GM10266 (cell line): ENCODE measurements at regions not wholly inside any gene's neighbourhood (a gene's known extent, or its start where the extent isn't known, plus 50 kb on each side); places are given as distances from the start of the nearest gene placed in this dataset.

Source experiments
- DNase-seq: peaks from one replicate; pipeline ENCODE4 v3.0.0; 2012; ENCODE audit errors: extremely low spot score
- TF ChIP-seq, protein P1 (sequence below): IDR thresholded peaks from 2 replicates; pipeline ENCODE4 v1.5.1; 2012; ENCODE audit warnings: mild to moderate bottlenecking, low read depth; ENCODE audit not compliant: control insufficient read depth, insufficient read depth; ENCODE audit errors: missing control alignments

DNA sequence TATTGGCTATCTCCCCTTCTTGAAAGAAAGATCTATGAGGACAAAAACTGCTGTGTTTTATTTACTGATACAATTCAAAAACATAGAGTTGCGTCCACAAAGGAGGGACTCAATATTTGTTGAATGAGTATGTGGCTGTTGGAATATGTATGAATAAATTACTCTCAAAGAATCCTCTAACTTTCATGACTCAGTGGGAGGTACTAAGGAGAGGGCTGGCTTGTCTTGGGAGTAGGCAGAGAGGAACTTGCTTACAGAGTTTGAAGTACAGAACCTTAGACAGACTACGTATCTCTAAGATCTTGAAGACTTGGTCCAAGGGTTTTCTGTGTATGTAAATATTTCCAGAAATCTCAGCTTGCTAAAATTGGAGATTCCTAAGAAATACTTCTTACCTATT is 504.0 kb upstream of the PTCHD4 start:
- TF ChIP-seq, protein P1, sequence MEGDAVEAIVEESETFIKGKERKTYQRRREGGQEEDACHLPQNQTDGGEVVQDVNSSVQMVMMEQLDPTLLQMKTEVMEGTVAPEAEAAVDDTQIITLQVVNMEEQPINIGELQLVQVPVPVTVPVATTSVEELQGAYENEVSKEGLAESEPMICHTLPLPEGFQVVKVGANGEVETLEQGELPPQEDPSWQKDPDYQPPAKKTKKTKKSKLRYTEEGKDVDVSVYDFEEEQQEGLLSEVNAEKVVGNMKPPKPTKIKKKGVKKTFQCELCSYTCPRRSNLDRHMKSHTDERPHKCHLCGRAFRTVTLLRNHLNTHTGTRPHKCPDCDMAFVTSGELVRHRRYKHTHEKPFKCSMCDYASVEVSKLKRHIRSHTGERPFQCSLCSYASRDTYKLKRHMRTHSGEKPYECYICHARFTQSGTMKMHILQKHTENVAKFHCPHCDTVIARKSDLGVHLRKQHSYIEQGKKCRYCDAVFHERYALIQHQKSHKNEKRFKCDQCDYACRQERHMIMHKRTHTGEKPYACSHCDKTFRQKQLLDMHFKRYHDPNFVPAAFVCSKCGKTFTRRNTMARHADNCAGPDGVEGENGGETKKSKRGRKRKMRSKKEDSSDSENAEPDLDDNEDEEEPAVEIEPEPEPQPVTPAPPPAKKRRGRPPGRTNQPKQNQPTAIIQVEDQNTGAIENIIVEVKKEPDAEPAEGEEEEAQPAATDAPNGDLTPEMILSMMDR, result no peak
- DNase-seq, result no peak

DNA sequence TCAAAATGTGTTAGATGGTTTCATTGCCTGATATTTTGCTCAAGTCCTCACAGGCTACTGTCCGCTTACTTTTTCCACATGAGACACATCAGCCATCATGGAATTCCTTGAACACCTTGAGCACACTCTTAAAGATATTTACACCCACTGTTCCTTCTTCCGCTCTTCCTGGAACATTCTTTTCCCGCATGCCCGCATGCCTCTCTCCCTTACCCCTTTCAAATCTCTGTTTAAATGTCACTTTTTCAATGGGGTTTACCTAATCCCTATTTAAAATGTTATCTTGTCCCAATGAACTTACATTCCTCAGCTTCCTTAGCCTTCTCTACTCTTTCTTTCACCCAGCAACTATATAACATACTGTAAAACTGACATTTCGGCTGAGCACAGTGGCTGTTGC is 503.3 kb upstream of the PTCHD4 start:
- TF ChIP-seq, protein P1, result no peak
- DNase-seq, result no peak

DNA sequence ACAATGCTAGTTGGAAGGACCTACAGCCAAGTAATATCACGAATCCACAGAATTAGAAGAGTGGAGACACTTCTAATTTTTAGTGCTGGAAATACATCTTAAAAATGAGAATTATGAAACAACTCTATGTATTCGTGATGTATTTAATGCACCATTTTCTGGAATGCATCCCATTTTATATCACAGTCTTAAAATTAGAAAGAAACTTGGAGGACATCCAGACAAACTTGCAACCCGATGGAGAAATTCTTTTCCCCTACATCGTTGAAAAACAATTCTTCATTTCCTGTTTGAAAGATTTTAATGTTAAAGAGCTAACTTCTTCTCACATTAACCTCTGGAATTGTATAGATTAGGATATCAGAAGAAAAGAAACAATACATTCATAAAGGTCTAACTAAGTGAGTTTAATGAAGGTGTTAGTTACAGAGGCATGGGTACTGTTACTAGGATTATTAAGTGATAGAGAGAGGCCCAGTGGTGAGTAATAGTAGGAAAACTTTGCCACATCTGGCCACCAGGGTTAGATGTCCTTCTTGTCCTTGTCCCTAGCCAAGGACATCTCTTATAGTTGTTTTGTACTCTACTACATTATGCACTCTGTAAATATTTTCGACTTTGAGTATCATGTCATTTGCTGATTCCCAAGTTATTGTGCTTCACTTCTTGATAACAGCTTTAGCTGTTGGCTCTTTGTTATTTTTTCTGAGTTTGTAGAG is 502.4 kb upstream of the PTCHD4 start:
- TF ChIP-seq, protein P1, result no peak
- no peak for DNase-seq

DNA sequence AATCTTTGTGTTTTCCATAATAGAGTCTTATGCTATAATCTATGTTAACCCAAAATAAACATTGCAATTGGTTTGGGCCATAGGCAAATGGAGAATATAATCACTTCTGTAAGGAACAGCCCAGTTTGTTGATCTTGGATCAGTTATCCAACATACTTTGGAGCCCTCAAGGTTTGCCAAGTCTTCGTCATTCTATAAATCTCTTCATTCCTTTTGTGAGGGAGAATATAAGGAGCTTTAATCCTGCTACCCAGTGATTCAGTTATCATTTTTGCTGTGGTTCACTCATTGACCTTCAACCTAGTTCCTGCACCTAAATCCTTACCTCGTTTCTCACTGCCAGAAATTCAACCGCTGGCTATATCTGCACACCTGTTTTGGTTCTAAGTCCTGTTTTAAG is 500.3 kb upstream of the PTCHD4 start:
- TF ChIP-seq, protein P1, result no peak
- no peak for DNase-seq

DNA sequence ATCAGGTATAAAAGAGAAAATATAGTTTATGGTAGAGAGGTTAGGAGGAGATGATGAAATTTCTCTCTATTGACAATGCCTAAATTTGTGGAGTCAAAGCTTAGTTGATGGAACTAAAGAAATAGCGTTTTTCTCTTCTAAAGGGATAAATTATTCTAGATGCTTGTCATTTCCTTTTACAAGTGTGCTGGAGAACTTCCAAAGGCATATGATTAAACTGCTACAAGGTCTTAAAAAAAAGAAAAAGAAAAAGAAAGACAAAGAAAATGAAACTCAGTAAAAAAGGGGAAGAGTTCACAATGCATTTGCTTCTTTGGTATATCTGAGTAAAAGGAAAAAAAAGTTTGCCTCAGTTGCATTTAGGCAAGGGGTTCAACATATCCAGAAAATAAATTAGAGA is 499.8 kb upstream of the PTCHD4 start:
- no peak for DNase-seq
- TF ChIP-seq, protein P1, result no peak

DNA sequence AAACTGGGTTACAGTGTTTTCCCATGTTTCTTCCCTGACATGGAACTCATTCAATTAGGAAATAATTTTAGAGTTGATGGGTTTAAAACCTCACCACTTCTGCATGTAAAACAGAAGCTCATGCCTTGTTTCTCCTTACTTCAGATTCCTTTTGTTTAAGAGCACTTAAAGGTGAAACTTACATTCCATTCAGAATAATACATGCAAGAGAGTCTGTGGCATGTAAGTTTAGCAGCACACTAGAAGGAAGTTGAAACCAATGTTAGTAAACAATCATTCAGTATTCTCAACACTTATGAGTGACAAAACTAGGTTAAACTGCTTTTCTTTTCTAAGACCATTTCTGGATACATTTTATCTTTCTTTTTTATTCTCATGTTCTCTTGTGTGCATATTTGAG is 495.6 kb upstream of the PTCHD4 start:
- DNase-seq, result no peak
- TF ChIP-seq, protein P1, result no peak

DNA sequence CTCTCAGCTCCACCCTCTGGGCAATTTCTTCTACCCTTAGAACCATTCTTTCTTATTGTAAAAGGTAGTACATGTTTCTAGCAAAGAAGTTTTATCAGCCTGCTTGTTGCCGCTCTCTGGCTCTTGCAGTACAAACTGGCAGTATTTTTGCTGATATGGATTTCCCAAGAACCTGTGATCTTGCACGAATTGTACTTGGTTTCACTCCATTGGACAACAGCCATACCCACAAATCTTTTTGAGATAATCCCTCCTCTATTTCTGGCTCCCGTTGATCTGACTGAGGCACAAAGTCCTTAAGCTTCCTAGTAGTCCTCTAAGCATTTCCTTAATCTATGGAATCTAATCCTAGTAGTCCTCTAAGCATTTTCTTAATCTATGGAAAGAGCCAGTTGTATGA is 487.0 kb upstream of the PTCHD4 start:
- no peak for DNase-seq
- TF ChIP-seq, protein P1, result no peak
